Naive B cell (primary cell): ENCODE measurements at regions not wholly inside any gene's neighbourhood (a gene's known extent, or its start where the extent isn't known, plus 50 kb on each side); places are given as distances from the start of the nearest gene placed in this dataset.
"Not testable (repeated sequence)": the region's sequence is repeated elsewhere in the genome, so short reads cannot be mapped to it uniquely, and the experiment has no call there.

Source experiments
- ATAC-seq, 2 donors: fragments of 150-1000 bp; cut with Tn5 transposase; 2 replicates each; pipeline ENCODE4 v1.10.0; 2021; ENCODE audit warnings: low read depth in 2 of 2, mild to moderate bottlenecking in 2 of 2, moderate library complexity in 2 of 2
- DNase-seq: peaks from one replicate; pipeline ENCODE4 v3.0.0; 2022
- H3K27ac Mint-ChIP-seq, 6 donors: one replicate each; pipeline ENCODE4 v1.8.0; 2020 to 2022; ENCODE audit warnings: mild to moderate bottlenecking in 6 of 6, mixed read lengths in 6 of 6, moderate library complexity in 5 of 6, inconsistent platforms in 2 of 6
- H3K27me3 Mint-ChIP-seq, 3 donors: one replicate each; pipeline ENCODE4 v1.8.0; 2021 to 2022; ENCODE audit warnings: mixed read lengths in 3 of 3, mild to moderate bottlenecking in 1 of 3
- H3K36me3 Mint-ChIP-seq, 2 donors: one replicate each; pipeline ENCODE4 v1.8.0; 2020 to 2022; ENCODE audit warnings: mixed read lengths in 2 of 2, inconsistent platforms in 1 of 2, mild to moderate bottlenecking in 1 of 2
- H3K4me1 Mint-ChIP-seq, 3 donors: one replicate each; pipeline ENCODE4 v1.8.0; 2020 to 2022; ENCODE audit warnings: mixed read lengths in 3 of 3, inconsistent platforms in 1 of 3, mild to moderate bottlenecking in 1 of 3, moderate library complexity in 1 of 3
- H3K4me3 Mint-ChIP-seq, 8 donors: one replicate each; pipeline ENCODE4 v1.8.0; 2020 to 2022; ENCODE audit warnings: mild to moderate bottlenecking in 8 of 8, mixed read lengths in 8 of 8, moderate library complexity in 8 of 8, inconsistent platforms in 2 of 8
- H3K9me3 Mint-ChIP-seq, 7 donors: one replicate each; pipeline ENCODE4 v1.8.0; 2020 to 2022; ENCODE audit warnings: mixed read lengths in 7 of 7, mild to moderate bottlenecking in 5 of 7, inconsistent platforms in 2 of 7, moderate library complexity in 1 of 7

GRCh38 chrY:7805624-7806023 is 894.1 kb upstream of the AMELY start:
- Mint-ChIP-seq H3K4me1 (no peaks in the 10 kb centered on the region), H3K4me3 (no peak overlapping the region), H3K9me3 (peaks cover 0 to 3% (median 0%) of the 10 kb centered on the region in 7 donors), H3K27ac (no peak overlapping the region), H3K36me3 (no peaks in the 10 kb centered on the region), H3K27me3 (no peaks in the 10 kb centered on the region)
- ATAC-seq (no peak), DNase-seq (no peak)

GRCh38 chrY:7803737-7804136 is 892.2 kb upstream of the AMELY start:
- H3K4me3 Mint-ChIP-seq, result no peak overlapping the region
- ATAC-seq, result no peak
- H3K4me1 Mint-ChIP-seq, result no peaks in the 10 kb centered on the region
- H3K27me3 Mint-ChIP-seq, result peaks cover 0 to 6% (median 0%) of the 10 kb centered on the region in 3 donors
- no peak overlapping the region for H3K27ac Mint-ChIP-seq
- no peaks in the 10 kb centered on the region for H3K36me3 Mint-ChIP-seq
- H3K9me3 Mint-ChIP-seq, result peaks cover 0 to 3% (median 0%) of the 10 kb centered on the region in 7 donors
- no peak for DNase-seq

GRCh38 chrY:7796128-7796527 is 884.6 kb upstream of the AMELY start:
- DNase-seq (no peak), ATAC-seq (no peak)
- no peaks in the 10 kb centered on the region for H3K9me3 Mint-ChIP-seq
- H3K27ac Mint-ChIP-seq, result no peak overlapping the region
- H3K36me3 Mint-ChIP-seq, result no peaks in the 10 kb centered on the region
- no peaks in the 10 kb centered on the region for H3K4me1 Mint-ChIP-seq
- H3K4me3 Mint-ChIP-seq, result no peak overlapping the region
- H3K27me3 Mint-ChIP-seq, result peaks cover 0 to 6% (median 0%) of the 10 kb centered on the region in 3 donors

- H3K27ac Mint-ChIP-seq, result no peak overlapping the region
- H3K9me3 Mint-ChIP-seq, result no peaks in the 10 kb centered on the region
- H3K27me3 Mint-ChIP-seq, result no peaks in the 10 kb centered on the region
- ATAC-seq, result no peak
- no peaks in the 10 kb centered on the region for H3K4me1 Mint-ChIP-seq
- no peak for DNase-seq
- no peaks in the 10 kb centered on the region for H3K36me3 Mint-ChIP-seq
- no peak overlapping the region for H3K4me3 Mint-ChIP-seq
Measured at GRCh38 chrY:7794441-7794840, 882.9 kb upstream of the AMELY start.

GRCh38 chrY:7793989-7794388 is 882.4 kb upstream of the AMELY start:
- Mint-ChIP-seq H3K27ac (no peak overlapping the region), H3K4me3 (no peak overlapping the region), H3K36me3 (no peaks in the 10 kb centered on the region), H3K4me1 (no peaks in the 10 kb centered on the region), H3K27me3 (no peaks in the 10 kb centered on the region), H3K9me3 (no peaks in the 10 kb centered on the region)
- no peak for ATAC-seq
- no peak for DNase-seq

GRCh38 chrY:7792431-7792830 is 880.9 kb upstream of the AMELY start:
- Mint-ChIP-seq H3K4me1 (no peaks in the 10 kb centered on the region), H3K27ac (no peak overlapping the region), H3K9me3 (no peaks in the 10 kb centered on the region), H3K36me3 (no peaks in the 10 kb centered on the region), H3K4me3 (no peak overlapping the region), H3K27me3 (no peaks in the 10 kb centered on the region)
- DNase-seq (no peak), ATAC-seq (no peak)

- H3K4me3 Mint-ChIP-seq, result no peak overlapping the region
- H3K9me3 Mint-ChIP-seq, result no peaks in the 10 kb centered on the region
- H3K27ac Mint-ChIP-seq, result no peak overlapping the region
- DNase-seq, result no peak
- no peaks in the 10 kb centered on the region for H3K36me3 Mint-ChIP-seq
- ATAC-seq, result no peak
- H3K4me1 Mint-ChIP-seq, result no peaks in the 10 kb centered on the region
- no peaks in the 10 kb centered on the region for H3K27me3 Mint-ChIP-seq
Measured at GRCh38 chrY:7781501-7781900, 869.9 kb upstream of the AMELY start.

GRCh38 chrY:7775436-7775835 is 863.9 kb upstream of the AMELY start:
- H3K9me3 Mint-ChIP-seq, H3K36me3 Mint-ChIP-seq, H3K27me3 Mint-ChIP-seq, H3K4me1 Mint-ChIP-seq, DNase-seq, H3K27ac Mint-ChIP-seq, ATAC-seq, H3K4me3 Mint-ChIP-seq: not testable (repeated sequence)

- no peaks in the 10 kb centered on the region for H3K9me3 Mint-ChIP-seq
- no peak for DNase-seq
- no peaks in the 10 kb centered on the region for H3K36me3 Mint-ChIP-seq
- no peak overlapping the region for H3K4me3 Mint-ChIP-seq
- H3K27ac Mint-ChIP-seq, result no peak overlapping the region
- no peak for ATAC-seq
- H3K27me3 Mint-ChIP-seq, result no peaks in the 10 kb centered on the region
- no peaks in the 10 kb centered on the region for H3K4me1 Mint-ChIP-seq
Measured at GRCh38 chrY:7771771-7772170, 860.2 kb upstream of the AMELY start.

- ATAC-seq, result no peak
- no peaks in the 10 kb centered on the region for H3K4me1 Mint-ChIP-seq
- H3K4me3 Mint-ChIP-seq, result no peak overlapping the region
- no peak overlapping the region for H3K27ac Mint-ChIP-seq
- H3K9me3 Mint-ChIP-seq, result no peaks in the 10 kb centered on the region
- H3K36me3 Mint-ChIP-seq, result no peaks in the 10 kb centered on the region
- no peaks in the 10 kb centered on the region for H3K27me3 Mint-ChIP-seq
- DNase-seq, result no peak
Measured at GRCh38 chrY:7769790-7770375, 858.3 kb upstream of the AMELY start.

GRCh38 chrY:7768901-7769300 is 857.3 kb upstream of the AMELY start:
- H3K9me3 Mint-ChIP-seq, result no peaks in the 10 kb centered on the region
- DNase-seq (no peak), ATAC-seq (no peak)
- no peaks in the 10 kb centered on the region for H3K4me1 Mint-ChIP-seq
- no peaks in the 10 kb centered on the region for H3K36me3 Mint-ChIP-seq
- H3K27ac Mint-ChIP-seq, result no peak overlapping the region
- H3K4me3 Mint-ChIP-seq, result no peak overlapping the region
- H3K27me3 Mint-ChIP-seq, result no peaks in the 10 kb centered on the region

GRCh38 chrY:7753711-7754110 is 842.2 kb upstream of the AMELY start:
- Mint-ChIP-seq H3K4me1 (no peaks in the 10 kb centered on the region), H3K27ac (no peak overlapping the region), H3K36me3 (no peaks in the 10 kb centered on the region), H3K4me3 (no peak overlapping the region), H3K27me3 (peaks cover 0 to 4% (median 0%) of the 10 kb centered on the region in 3 donors), H3K9me3 (no peaks in the 10 kb centered on the region)
- ATAC-seq, result no peak
- DNase-seq, result no peak

GRCh38 chrY:7746781-7747180 is 835.2 kb upstream of the AMELY start:
- no peaks in the 10 kb centered on the region for H3K9me3 Mint-ChIP-seq
- DNase-seq (no peak), ATAC-seq (no peak)
- H3K36me3 Mint-ChIP-seq, result no peaks in the 10 kb centered on the region
- no peak overlapping the region for H3K27ac Mint-ChIP-seq
- H3K4me1 Mint-ChIP-seq, result no peaks in the 10 kb centered on the region
- H3K4me3 Mint-ChIP-seq, result no peak overlapping the region
- H3K27me3 Mint-ChIP-seq, result no peaks in the 10 kb centered on the region

- Mint-ChIP-seq H3K4me1 (no peaks in the 10 kb centered on the region), H3K36me3 (no peaks in the 10 kb centered on the region), H3K9me3 (no peaks in the 10 kb centered on the region), H3K4me3 (no peak overlapping the region), H3K27ac (no peak overlapping the region), H3K27me3 (peaks cover 0 to 3% (median 0%) of the 10 kb centered on the region in 3 donors)
- ATAC-seq (no peak), DNase-seq (no peak)
Measured at GRCh38 chrY:7745581-7745901, 834.0 kb upstream of the AMELY start.
